Renal cortex interstitium (tissue), 11 donors: ENCODE measurements at regions not wholly inside any gene's neighbourhood (a gene's known extent, or its start where the extent isn't known, plus 50 kb on each side); places are given as distances from the start of the nearest gene placed in this dataset.

Source experiments
- DNase-seq, 11 donors: peaks; one replicate each; pipeline ENCODE4 v3.0.0-alpha.2; 2013; ENCODE audit warnings: low read depth in 9 of 11, low spot score in 4 of 11; ENCODE audit errors: extremely low read depth in 1 of 11

GRCh38 chr1:83619170-83619896 lies 379.6 kb downstream of the TTLL7 start:
- DNase-seq = no peak

- no peak for DNase-seq
Measured at GRCh38 chr1:83617883-83618282, 381.0 kb downstream of the TTLL7 start.

- no peak for DNase-seq
Measured at GRCh38 chr1:83615370-83615769, 383.6 kb downstream of the TTLL7 start.

DNA sequence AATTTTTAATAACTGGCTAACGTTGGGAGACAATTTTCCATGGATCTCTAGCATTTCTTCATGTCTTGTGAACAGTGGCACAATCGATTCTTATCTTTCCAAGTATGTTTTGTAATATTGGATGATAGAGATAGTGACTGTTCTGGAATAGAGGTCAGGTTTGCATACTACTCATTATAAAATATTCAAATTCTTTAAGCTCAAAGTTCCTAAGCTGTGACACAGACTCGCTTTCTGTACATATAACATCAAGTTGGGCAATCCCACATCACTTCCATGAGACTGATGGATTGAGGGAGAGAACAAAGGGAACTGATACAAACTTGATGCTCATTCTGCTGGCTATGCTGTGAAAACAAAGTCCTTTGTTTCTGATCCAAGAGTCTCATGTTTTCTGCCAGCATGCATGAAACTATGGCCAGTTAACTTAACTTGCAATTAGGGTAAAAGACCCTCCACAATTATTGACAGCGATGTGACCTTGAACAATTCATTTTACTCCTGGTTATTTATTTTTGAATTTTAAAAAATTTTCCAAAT lies 392.4 kb downstream of the TTLL7 start:
- no peak for DNase-seq

GRCh38 chr1:83596331-83596730 lies 402.6 kb downstream of the TTLL7 start:
- DNase-seq = no peak

GRCh38 chr1:83593073-83593472 lies 405.9 kb downstream of the TTLL7 start:
- no peak for DNase-seq

DNA sequence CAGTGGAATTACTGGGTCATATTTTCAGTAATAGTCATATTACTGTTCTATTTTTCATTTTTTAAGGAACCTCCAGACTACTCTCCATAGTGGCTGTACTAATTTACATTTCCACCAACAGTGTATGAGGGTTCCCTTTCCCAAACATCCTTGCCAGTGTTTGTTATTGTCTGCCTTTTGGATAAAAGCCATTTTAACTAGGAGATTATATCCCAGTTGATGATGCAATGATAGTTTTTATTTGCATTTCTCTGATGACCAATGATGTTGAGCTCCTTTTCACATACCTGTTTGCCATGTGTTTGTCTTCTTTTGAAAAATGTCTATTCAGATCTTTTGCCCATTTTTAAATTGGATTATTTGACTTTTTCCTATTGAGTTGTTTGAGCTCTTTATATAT lies 410.8 kb downstream of the TTLL7 start:
- DNase-seq = no peak

- DNase-seq = no peak
Measured at GRCh38 chr1:83583351-83584014, 415.4 kb downstream of the TTLL7 start.

DNA sequence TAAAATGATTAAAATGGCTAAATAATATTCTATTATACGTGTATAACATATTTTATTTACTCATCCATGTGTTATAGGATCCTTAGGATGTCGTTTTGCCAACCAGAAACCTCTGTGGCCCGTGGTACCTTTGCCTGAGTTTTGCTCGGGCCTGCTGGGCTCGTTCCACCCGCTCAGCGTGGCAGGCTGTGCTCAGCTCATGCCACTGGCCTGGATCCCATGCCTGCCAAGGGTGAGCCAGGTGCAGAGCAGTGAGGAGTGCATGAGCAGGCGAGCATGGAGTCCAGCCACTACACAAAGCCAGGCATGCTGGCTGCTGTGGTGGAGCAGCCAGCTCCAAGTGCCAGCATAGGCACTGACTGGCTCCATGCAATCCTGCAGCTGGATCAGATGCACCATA lies 417.2 kb downstream of the TTLL7 start:
- no peak for DNase-seq

GRCh38 chr1:83574791-83575190 lies 424.1 kb downstream of the TTLL7 start:
- DNase-seq = peak in 1 of 11 donors; percentile 3

- DNase-seq = no peak
Measured at GRCh38 chr1:83573776-83574175, 425.2 kb downstream of the TTLL7 start.

DNA sequence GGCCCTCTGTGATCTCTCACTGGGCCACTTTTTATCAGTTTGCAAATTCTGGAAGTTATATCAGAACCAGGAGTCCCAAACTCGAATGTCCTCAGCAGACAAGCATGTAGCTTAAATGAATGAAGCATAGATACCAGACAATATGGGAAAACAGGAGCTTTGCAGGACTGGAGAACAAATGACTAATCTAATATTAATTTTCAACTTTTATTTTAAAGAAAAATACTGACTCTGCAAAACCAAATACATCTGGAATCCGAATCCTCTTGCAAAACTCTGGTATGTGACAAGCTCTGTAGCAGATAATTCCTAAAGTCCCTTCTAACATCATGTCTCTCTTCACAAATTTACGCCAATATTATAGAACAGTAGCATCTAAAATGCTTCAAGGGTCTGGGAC lies 427.4 kb downstream of the TTLL7 start:
- DNase-seq = no peak

DNA sequence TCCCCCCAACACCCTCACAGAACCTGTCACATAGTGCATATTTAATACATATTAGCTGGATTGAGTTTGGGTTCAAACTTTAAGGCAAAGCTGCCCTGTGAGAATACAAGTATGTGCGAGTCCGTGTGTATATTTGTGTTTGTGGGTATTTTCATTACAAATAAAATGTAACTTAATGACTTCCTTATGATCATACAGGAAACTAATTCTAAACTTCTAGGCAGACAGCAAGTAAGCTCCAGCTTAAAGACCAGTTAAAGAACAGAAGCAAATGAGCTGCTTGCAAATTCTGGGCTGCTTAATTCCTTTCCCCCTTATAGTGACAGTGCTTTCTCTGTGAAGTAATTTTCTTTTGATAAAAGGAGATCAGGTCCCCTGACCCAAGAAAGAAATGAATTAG lies 437.6 kb downstream of the TTLL7 start:
- DNase-seq = no peak

DNA sequence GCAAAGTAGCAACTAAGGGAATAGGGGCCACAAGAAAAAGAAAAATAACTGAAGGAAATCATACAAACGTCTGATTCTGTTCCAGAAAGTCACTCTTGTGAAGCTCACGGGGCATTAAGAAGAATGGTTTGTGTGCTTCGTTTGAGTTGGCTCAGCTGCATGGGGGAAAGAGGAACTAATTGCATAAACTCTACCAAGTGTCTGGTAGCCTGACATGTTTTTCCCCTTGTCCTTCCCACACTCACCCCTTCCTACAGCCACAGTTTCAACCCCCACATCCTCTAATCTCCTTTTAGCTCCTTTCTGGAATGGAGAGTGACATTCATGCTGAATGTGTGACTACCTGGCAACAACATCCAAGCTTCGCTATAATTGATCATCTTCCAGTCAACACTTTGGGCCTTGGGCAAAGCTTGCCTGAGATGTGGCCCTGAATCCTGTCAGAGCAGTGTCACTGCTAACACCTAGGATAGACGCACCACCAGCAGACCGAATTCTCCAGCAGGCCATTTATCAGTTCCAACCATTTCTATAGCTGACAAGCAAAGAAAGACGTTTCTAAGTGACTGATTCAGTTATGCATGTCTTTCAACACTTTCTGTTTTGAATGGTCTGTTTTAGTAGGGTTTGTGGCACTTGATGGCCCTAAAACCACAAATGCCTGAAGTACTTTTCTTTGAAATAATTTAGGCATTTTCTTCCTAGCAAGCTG lies 439.6 kb downstream of the TTLL7 start:
- no peak for DNase-seq

- DNase-seq = no peak
Measured at GRCh38 chr1:83555871-83556270, 443.1 kb downstream of the TTLL7 start.

- no peak for DNase-seq
Measured at GRCh38 chr1:83554174-83554573, 444.8 kb downstream of the TTLL7 start.

GRCh38 chr1:83552820-83553219 lies 446.1 kb downstream of the TTLL7 start:
- DNase-seq = no peak

DNA sequence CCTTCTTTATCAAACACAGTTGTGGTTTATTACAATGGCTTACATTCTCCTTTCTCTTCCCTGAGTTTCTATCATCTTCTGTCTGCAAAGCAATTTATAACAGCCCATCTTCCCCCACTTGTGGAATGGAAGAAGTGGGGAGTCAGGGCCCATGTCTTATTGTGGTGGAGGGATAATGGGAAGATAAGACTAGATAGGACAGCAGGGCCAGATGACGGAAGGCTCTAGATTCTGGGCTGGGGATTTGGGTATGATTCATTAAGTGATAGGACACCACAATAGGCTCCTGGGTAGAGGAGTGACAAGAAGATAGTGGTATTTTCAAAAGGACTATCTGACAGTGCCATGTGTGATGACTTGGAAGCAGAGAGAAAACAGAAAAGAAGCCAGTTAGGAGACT lies 450.6 kb downstream of the TTLL7 start:
- DNase-seq = no peak

- DNase-seq = no peak
Measured at GRCh38 chr1:83547901-83548300, 451.0 kb downstream of the TTLL7 start.

GRCh38 chr1:83546874-83547273 lies 452.1 kb downstream of the TTLL7 start:
- no peak for DNase-seq
